HepG2 (cell line): ENCODE measurements at regions not wholly inside any gene's neighbourhood (a gene's known extent, or its start where the extent isn't known, plus 50 kb on each side); places are given as distances from the start of the nearest gene placed in this dataset.

Experiments
- HDAC6 ChIP-seq: fragments of 200-600 bp; sonication (generic); IDR thresholded peaks from 2 replicates; pipeline ENCODE4 v1.7.0; 2017; ENCODE audit warnings: mild to moderate bottlenecking, antibody characterized with exemption, low read length, low read depth
- MAF1 ChIP-seq: sonication (generic); formaldehyde crosslinking; IDR thresholded peaks from 2 replicates; pipeline ENCODE4 v1.5.0; 2020; ENCODE audit warnings: missing genetic modification reagents, borderline replicate concordance
- PRDM15 ChIP-seq: sonication (generic); formaldehyde crosslinking; IDR thresholded peaks from 2 replicates; pipeline ENCODE4 v1.4.0; 2020; ENCODE audit warnings: missing genetic modification reagents
- RERE ChIP-seq: IDR thresholded peaks from 2 replicates; pipeline ENCODE4 v1.6.1; 2016; ENCODE audit warnings: low read depth, missing genetic modification reagents, missing compliant biosample characterization
- SP2 ChIP-seq: sonication (generic); formaldehyde crosslinking; IDR thresholded peaks from 2 replicates; pipeline ENCODE4 v1.5.1; 2020; ENCODE audit warnings: mild to moderate bottlenecking, missing genetic modification reagents

GRCh38 chr14:71388336-71388735, 481.1 kb downstream of the PCNX1 start (continued):
- TF ChIP-seq RERE (CRISPR knock-in tag) (no peak), MAF1 (no peak), PRDM15 (no peak), SP2 (CRISPR knock-in tag) (no peak), HDAC6 (no peak)
